Mesenchymal stem cell (in vitro differentiated cells and primary cell): ENCODE measurements at regions not wholly inside any gene's neighbourhood (a gene's known extent, or its start where the extent isn't known, plus 50 kb on each side); places are given as distances from the start of the nearest gene placed in this dataset.

Source experiments
- DNase-seq: peaks from one replicate; pipeline ENCODE4 v3.0.0-alpha.2; 2013
- H2AFZ ChIP-seq: one replicate; pipeline ENCODE4 v1.6.1; 2013; ENCODE audit warnings: low read depth, mild to moderate bottlenecking, control low read depth, inconsistent platforms, low read length, moderate library complexity
- H2AK5ac ChIP-seq: 2 replicates; pipeline ENCODE4 v1.6.1; 2013; ENCODE audit warnings: low read length, moderate library complexity, mild to moderate bottlenecking, inconsistent platforms; ENCODE audit not compliant: severe bottlenecking
- H2BK120ac ChIP-seq: one replicate; pipeline ENCODE4 v1.6.1; 2013; ENCODE audit warnings: low read depth, mild to moderate bottlenecking, inconsistent platforms, low read length, moderate library complexity
- H2BK12ac ChIP-seq, 2 experiments: one replicate each; pipeline ENCODE4 v1.6.1; 2013; ENCODE audit warnings: inconsistent platforms in 2 of 2, low read length in 2 of 2, mild to moderate bottlenecking in 2 of 2, moderate library complexity in 2 of 2, control low read depth in 1 of 2
- H2BK15ac ChIP-seq: one replicate; pipeline ENCODE4 v1.6.1; 2013; ENCODE audit warnings: mild to moderate bottlenecking, low read depth, inconsistent platforms; ENCODE audit not compliant: poor library complexity, severe bottlenecking
- H2BK5ac ChIP-seq: 2 replicates; pipeline ENCODE4 v1.6.1; 2013; ENCODE audit warnings: low read depth, mild to moderate bottlenecking, low read length, control low read depth, inconsistent platforms; ENCODE audit not compliant: poor library complexity, severe bottlenecking
- H3K14ac ChIP-seq, 2 experiments: one replicate each; pipeline ENCODE4 v1.6.1; 2013; ENCODE audit warnings: inconsistent platforms in 2 of 2, low read length in 2 of 2, control low read depth in 1 of 2, mild to moderate bottlenecking in 1 of 2, moderate library complexity in 1 of 2
- H3K18ac ChIP-seq, 2 experiments: one replicate each; pipeline ENCODE4 v1.6.1; 2013; ENCODE audit warnings: inconsistent platforms in 2 of 2, low read length in 2 of 2, control low read depth in 1 of 2, low read depth in 1 of 2, mild to moderate bottlenecking in 1 of 2
- H3K23ac ChIP-seq, 2 experiments: one replicate each; pipeline ENCODE4 v1.6.1; 2013; ENCODE audit warnings: inconsistent platforms in 2 of 2, low read length in 2 of 2, mild to moderate bottlenecking in 2 of 2, moderate library complexity in 2 of 2, control low read depth in 1 of 2
- H3K27ac ChIP-seq: 2 replicates; pipeline ENCODE4 v1.5.1; 2013; ENCODE audit warnings: mild to moderate bottlenecking, moderate library complexity, low read length, control low read depth, inconsistent platforms; ENCODE audit not compliant: poor library complexity, severe bottlenecking
- H3K27me3 ChIP-seq, 2 experiments: 2 replicates each; pipeline versions ENCODE4 v1.6.1 to v1.7.0; 2013; ENCODE audit warnings: low read length in 2 of 2, mild to moderate bottlenecking in 2 of 2, moderate library complexity in 2 of 2, control low read depth in 1 of 2, inconsistent platforms in 1 of 2; ENCODE audit not compliant: control insufficient read depth in 1 of 2, insufficient read depth in 1 of 2
- H3K36me3 ChIP-seq, 2 experiments: 2 replicates each; pipeline versions ENCODE4 v1.6.1 to v1.7.0; 2013; ENCODE audit warnings: low read length in 2 of 2, control low read depth in 1 of 2, inconsistent platforms in 1 of 2, low read depth in 1 of 2, mild to moderate bottlenecking in 1 of 2; ENCODE audit not compliant: insufficient read depth in 2 of 2, control insufficient read depth in 1 of 2
- H3K4ac ChIP-seq, 2 experiments: one replicate each; pipeline ENCODE4 v1.6.1; 2013; ENCODE audit warnings: inconsistent platforms in 2 of 2, low read length in 2 of 2, mild to moderate bottlenecking in 2 of 2, moderate library complexity in 2 of 2, control low read depth in 1 of 2, low read depth in 1 of 2
- H3K4me1 ChIP-seq: 2 replicates; pipeline ENCODE4 v1.6.1; 2013; ENCODE audit warnings: low read depth, low read length, control low read depth; ENCODE audit not compliant: control insufficient read depth, insufficient read depth
- H3K4me2 ChIP-seq: 2 replicates; pipeline ENCODE4 v1.6.1; 2013; ENCODE audit warnings: low read length, mild to moderate bottlenecking, inconsistent platforms; ENCODE audit not compliant: poor library complexity, severe bottlenecking
- H3K4me3 ChIP-seq, 2 experiments: 2 replicates each; pipeline versions ENCODE4 v1.5.1 to v1.7.0; 2013; ENCODE audit warnings: low read length in 2 of 2, mild to moderate bottlenecking in 2 of 2, control low read depth in 1 of 2, low read depth in 1 of 2; ENCODE audit not compliant: insufficient read depth in 1 of 2
- H3K79me1 ChIP-seq: replicated peaks from 2 replicates; pipeline ENCODE4 v1.6.1; 2013; ENCODE audit warnings: mild to moderate bottlenecking, control low read depth, low read length, inconsistent platforms; ENCODE audit not compliant: poor library complexity, severe bottlenecking
- H3K9ac ChIP-seq: 2 replicates; pipeline ENCODE4 v1.7.0; 2013; ENCODE audit warnings: mild to moderate bottlenecking, low read length, moderate library complexity
- H3K9me3 ChIP-seq: 2 replicates; pipeline ENCODE4 v1.7.0; 2013; ENCODE audit warnings: mild to moderate bottlenecking, low read length; ENCODE audit not compliant: control insufficient read depth
- H4K8ac ChIP-seq: one replicate; pipeline ENCODE4 v1.6.1; 2013; ENCODE audit warnings: inconsistent platforms, mild to moderate bottlenecking, low read length, moderate library complexity
- H4K91ac ChIP-seq: one replicate; pipeline ENCODE4 v1.6.1; 2013; ENCODE audit warnings: mild to moderate bottlenecking, low read length, inconsistent platforms
- WGBS: methylation state at CpG from one replicate; pipeline ENCODE4 v1.1.7; 2013; ENCODE audit warnings: mixed read lengths; 5-methylcytosine and 5-hydroxymethylcytosine counted together

DNA sequence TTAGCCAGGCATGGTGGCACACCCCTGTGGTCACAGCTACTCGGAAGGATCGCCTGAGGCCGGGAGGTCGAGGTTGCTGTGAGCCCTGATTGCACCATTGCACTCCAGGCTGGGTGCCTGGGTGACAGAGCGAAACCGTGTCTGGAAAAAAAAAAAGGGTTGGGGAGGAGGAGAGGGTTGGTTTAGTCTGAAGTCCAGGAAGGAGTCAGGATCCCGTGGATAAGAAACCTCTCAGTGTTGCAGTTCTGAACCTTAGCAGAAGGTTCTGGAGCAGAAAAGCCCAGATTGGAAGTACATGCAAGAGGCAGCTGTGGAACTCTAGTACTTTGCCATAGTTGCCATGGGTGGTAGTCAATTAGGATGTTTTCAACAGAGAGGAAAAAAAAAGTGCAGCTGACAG is 125.2 kb upstream of the CPEB4 start:
- no peaks in the 10 kb centered on the region for H3K79me1 ChIP-seq
- peak overlapping the region in 1 of 2 experiments; percentile 23 for H2BK12ac ChIP-seq
- H3K9me3 ChIP-seq, result no peaks in the 10 kb centered on the region
- H4K8ac ChIP-seq, result no peak overlapping the region
- H3K27me3 ChIP-seq, result no peaks in the 10 kb centered on the region
- no peak overlapping the region for H3K4me2 ChIP-seq
- peak overlapping the region in 1 of 2 experiments; percentile 13 for H3K4ac ChIP-seq
- H2AFZ ChIP-seq, result no peak overlapping the region
- WGBS, result 88% methylated on average over 7 of the region's 7 CpGs
- peak overlapping the region; percentile 63 for H2AK5ac ChIP-seq
- no peak overlapping the region for H3K23ac ChIP-seq
- H3K14ac ChIP-seq, result no peak overlapping the region
- no peak overlapping the region for H3K4me3 ChIP-seq
- no peak overlapping the region for H3K9ac ChIP-seq
- no peaks in the 10 kb centered on the region for H3K36me3 ChIP-seq
- H3K27ac ChIP-seq, result no peak overlapping the region
- H2BK5ac ChIP-seq, result no peak overlapping the region
- H3K18ac ChIP-seq, result peak overlapping the region; percentile 37 to 43
- DNase-seq, result no peak
- H4K91ac ChIP-seq, result no peak overlapping the region
- peak overlapping the region; percentile 56 for H2BK15ac ChIP-seq
- peaks cover 30% of the 10 kb centered on the region for H3K4me1 ChIP-seq
- H2BK120ac ChIP-seq, result no peak overlapping the region

DNA sequence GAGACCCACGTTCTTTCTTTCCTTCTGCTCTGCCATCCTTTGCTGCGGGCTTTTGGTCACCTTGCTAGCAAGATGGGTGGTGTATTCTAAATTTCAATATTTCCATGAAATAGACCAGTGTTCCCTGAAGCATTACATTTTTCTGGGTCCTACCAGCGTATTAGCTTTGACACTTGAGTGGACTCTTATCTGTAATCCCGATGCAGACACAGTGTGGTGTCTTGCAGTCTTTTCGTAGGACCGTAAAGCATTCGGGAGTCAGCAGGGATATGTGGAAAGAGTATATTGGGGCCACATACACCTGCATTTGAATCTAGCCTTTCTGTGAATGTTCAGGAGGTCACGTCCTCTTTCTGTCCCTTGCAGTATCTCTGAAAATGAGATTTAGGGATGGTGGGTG is 124.7 kb upstream of the CPEB4 start:
- Histone ChIP-seq H3K4me3 (no peak overlapping the region), H2AK5ac (peak overlapping the region; percentile 84), H3K9ac (no peak overlapping the region), H3K27ac (no peak overlapping the region), H4K8ac (no peak overlapping the region), H4K91ac (no peak overlapping the region), H3K36me3 (no peaks in the 10 kb centered on the region), H3K14ac (no peak overlapping the region), H3K23ac (no peak overlapping the region), H3K9me3 (no peaks in the 10 kb centered on the region), H2BK12ac (peak overlapping the region in 1 of 2 experiments; percentile 51), H3K4me1 (peaks cover 30% of the 10 kb centered on the region), H2AFZ (no peak overlapping the region), H3K4ac (peak overlapping the region in 1 of 2 experiments; percentile 75), H2BK5ac (no peak overlapping the region), H3K18ac (peak overlapping the region; percentile 37 to 68), H3K27me3 (no peaks in the 10 kb centered on the region), H2BK15ac (no peak overlapping the region), H3K4me2 (no peak overlapping the region), H2BK120ac (no peak overlapping the region), H3K79me1 (no peaks in the 10 kb centered on the region)
- DNase-seq, result no peak
- 99% methylated on average over 6 of the region's 8 CpGs for WGBS

DNA sequence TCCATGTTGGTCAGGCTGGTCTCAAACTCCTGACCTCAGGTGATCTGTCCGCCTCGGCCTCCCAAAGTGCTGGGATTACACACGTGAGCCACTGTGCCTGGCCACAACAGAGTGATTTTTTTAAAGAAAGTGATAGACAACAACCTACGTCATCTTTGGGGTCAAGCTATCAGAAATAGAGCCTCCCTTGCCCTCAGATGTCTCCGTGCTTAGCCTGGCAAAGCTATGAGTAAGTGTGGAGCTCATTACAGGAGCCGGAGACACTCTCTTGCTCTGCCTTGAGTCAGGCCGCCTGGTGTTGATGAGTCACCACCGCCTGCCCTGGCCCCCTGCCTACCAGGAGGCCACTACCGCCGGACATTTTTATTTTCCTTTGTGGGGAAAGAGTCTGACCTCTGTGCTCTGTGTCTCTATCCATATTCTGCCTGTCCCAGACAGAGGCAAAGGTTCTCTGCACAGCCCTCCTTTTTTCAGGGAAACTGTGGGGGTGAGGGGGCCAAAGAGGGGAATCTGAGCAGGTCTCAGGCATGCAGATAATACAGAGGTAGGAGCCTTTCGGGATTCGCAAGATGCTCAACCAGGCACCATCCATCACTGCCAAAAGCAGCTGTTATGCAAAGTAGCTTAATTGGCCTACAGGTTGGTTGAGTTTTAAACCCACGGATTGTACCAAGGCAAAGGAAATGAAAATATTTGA is 123.7 kb upstream of the CPEB4 start:
- Histone ChIP-seq H3K79me1 (no peaks in the 10 kb centered on the region), H3K27me3 (no peaks in the 10 kb centered on the region), H2BK120ac (no peak overlapping the region), H3K14ac (no peak overlapping the region), H2BK15ac (peak overlapping the region; percentile 15), H2BK12ac (peak overlapping the region in 1 of 2 experiments; percentile 89), H4K8ac (no peak overlapping the region), H2BK5ac (peak overlapping the region; percentile 47), H4K91ac (no peak overlapping the region), H3K4me2 (no peak overlapping the region), H3K23ac (no peak overlapping the region), H3K4me3 (no peak overlapping the region), H3K36me3 (no peaks in the 10 kb centered on the region), H3K4me1 (peaks cover 28% of the 10 kb centered on the region), H2AK5ac (peak overlapping the region; percentile 12), H2AFZ (no peak overlapping the region), H3K9me3 (no peaks in the 10 kb centered on the region), H3K4ac (peak overlapping the region in 1 of 2 experiments; percentile 43), H3K18ac (peak overlapping the region in 1 of 2 experiments; percentile 30), H3K9ac (peak overlapping the region; percentile 60), H3K27ac (peak overlapping the region; percentile 83)
- WGBS, result 9% methylated on average over 13 of the region's 13 CpGs
- DNase-seq, result peak; percentile 97

DNA sequence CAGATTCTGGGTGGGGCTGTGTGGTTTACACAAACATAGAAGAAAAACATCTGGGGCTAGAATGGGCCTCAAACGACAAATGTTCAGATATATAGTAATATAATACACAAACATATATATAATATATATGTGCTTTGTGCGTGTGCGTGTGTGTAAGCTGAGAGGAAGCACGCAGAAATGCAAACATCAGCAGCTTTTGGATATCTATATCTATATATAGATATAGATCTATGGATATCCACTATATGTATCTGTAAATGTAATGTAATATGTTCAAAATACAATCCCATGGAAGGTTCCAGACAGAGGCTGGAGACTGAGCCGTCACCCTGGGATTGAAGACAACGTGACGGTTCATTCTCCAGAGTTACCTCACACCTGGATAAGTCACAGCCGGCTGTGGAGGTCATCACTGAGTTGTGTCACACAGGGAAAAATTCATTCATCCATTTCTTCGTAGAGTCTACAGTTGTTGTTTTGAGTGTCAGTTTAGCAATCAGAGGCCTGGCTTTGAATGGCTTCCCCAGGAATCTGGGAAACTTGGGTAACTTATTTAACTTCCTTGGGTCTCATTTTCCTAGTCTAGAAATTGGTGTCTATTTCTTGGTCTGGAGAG is 123.0 kb upstream of the CPEB4 start:
- H3K27me3 ChIP-seq, result no peaks in the 10 kb centered on the region
- H2BK15ac ChIP-seq, result no peak overlapping the region
- no peak overlapping the region for H3K4me3 ChIP-seq
- no peak overlapping the region for H3K23ac ChIP-seq
- peak overlapping the region; percentile 60 for H3K9ac ChIP-seq
- peak overlapping the region; percentile 47 for H2BK5ac ChIP-seq
- WGBS, result 96% methylated on average over 5 of the region's 9 CpGs
- H4K8ac ChIP-seq, result no peak overlapping the region
- H3K79me1 ChIP-seq, result no peaks in the 10 kb centered on the region
- DNase-seq, result peak; percentile 16
- H3K4me1 ChIP-seq, result peaks cover 28% of the 10 kb centered on the region
- H3K4me2 ChIP-seq, result no peak overlapping the region
- H3K27ac ChIP-seq, result peak overlapping the region; percentile 83
- peak overlapping the region; percentile 57 for H2AK5ac ChIP-seq
- no peak overlapping the region for H2AFZ ChIP-seq
- H3K9me3 ChIP-seq, result no peaks in the 10 kb centered on the region
- H2BK120ac ChIP-seq, result no peak overlapping the region
- peak overlapping the region in 1 of 2 experiments; percentile 90 for H2BK12ac ChIP-seq
- peak overlapping the region in 1 of 2 experiments; percentile 43 for H3K4ac ChIP-seq
- H3K14ac ChIP-seq, result no peak overlapping the region
- no peaks in the 10 kb centered on the region for H3K36me3 ChIP-seq
- H3K18ac ChIP-seq, result peak overlapping the region in 1 of 2 experiments; percentile 46
- H4K91ac ChIP-seq, result peak overlapping the region; percentile 56
